SU-DHL-6 (cell line): ENCODE measurements at regions not wholly inside any gene's neighbourhood (a gene's known extent, or its start where the extent isn't known, plus 50 kb on each side); places are given as distances from the start of the nearest gene placed in this dataset.
"Not testable (repeated sequence)": the region's sequence is repeated elsewhere in the genome, so short reads cannot be mapped to it uniquely, and the experiment has no call there.

ENCODE experiments used
- H2AFZ ChIP-seq: fragments of 200-600 bp; sonication (generic); 2 replicates; pipeline ENCODE4 v1.6.1; 2014; ENCODE audit warnings: low read depth, mild to moderate bottlenecking, moderate library complexity, mixed read lengths, antibody characterized with exemption, low read length; ENCODE audit not compliant: severe bottlenecking
- H3F3A ChIP-seq: fragments of 200-600 bp; shearing (Covaris generic); 2 replicates; pipeline ENCODE4 v1.6.0; 2016; ENCODE audit warnings: antibody characterized with exemption, mild to moderate bottlenecking; ENCODE audit not compliant: insufficient read depth
- H3K27ac ChIP-seq: fragments of 200-600 bp; sonication (generic); 2 replicates; pipeline ENCODE4 v1.5.1; 2016; ENCODE audit warnings: low read depth, mild to moderate bottlenecking, low read length, moderate library complexity, mixed read lengths
- H3K27me3 ChIP-seq: fragments of 200-600 bp; sonication (generic), shearing (Covaris generic); 2 replicates; pipeline ENCODE4 v1.6.0; 2014; ENCODE audit warnings: mild to moderate bottlenecking, low read length
- H3K36me3 ChIP-seq: fragments of 200-600 bp; sonication (generic); 2 replicates; pipeline ENCODE4 v1.6.1; 2014; ENCODE audit warnings: mild to moderate bottlenecking, low read length, mixed read lengths
- H3K4me2 ChIP-seq: fragments of 300-600, 200-600 bp; shearing (Covaris generic), sonication (generic); 2 replicates; pipeline ENCODE4 v1.6.0; 2014; ENCODE audit warnings: low read length, low read depth, mild to moderate bottlenecking; ENCODE audit not compliant: poor library complexity, severe bottlenecking
- H3K4me3 ChIP-seq: fragments of 200-600 bp; sonication (generic); 2 replicates; pipeline ENCODE4 v1.5.1; 2014; ENCODE audit warnings: antibody characterized with exemption, low read length, mild to moderate bottlenecking, mixed read lengths; ENCODE audit not compliant: insufficient read depth, poor library complexity, severe bottlenecking
- H3K79me2 ChIP-seq: fragments of 200-600 bp; sonication (generic); 2 replicates; pipeline ENCODE4 v1.6.1; 2014; ENCODE audit warnings: mild to moderate bottlenecking, low read length, moderate library complexity; ENCODE audit not compliant: insufficient read depth
- H3K9ac ChIP-seq: fragments of 200-600 bp; sonication (generic); 2 replicates; pipeline ENCODE4 v1.7.0; 2014; ENCODE audit warnings: mild to moderate bottlenecking, low read length
- H3K9me2 ChIP-seq: fragments of 200-600 bp; sonication (generic); replicated peaks from 2 replicates; pipeline ENCODE4 v1.6.1; 2014; ENCODE audit warnings: low read length; ENCODE audit not compliant: insufficient read depth
- H3K9me3 ChIP-seq: fragments of 200-600 bp; sonication (generic); 2 replicates; pipeline ENCODE4 v1.6.1; 2014; ENCODE audit warnings: low read length, mixed read lengths; ENCODE audit not compliant: insufficient read depth
- H4K20me1 ChIP-seq: fragments of 200-600 bp; sonication (generic); 2 replicates; pipeline ENCODE4 v1.6.1; 2014; ENCODE audit warnings: low read depth, mild to moderate bottlenecking, antibody characterized with exemption, low read length, moderate library complexity, mixed read lengths
- EZH2phosphoT487 ChIP-seq: fragments of 200-600 bp; sonication (generic), shearing (Covaris generic); conservative IDR thresholded peaks from 2 replicates; pipeline ENCODE4 v1.6.1; 2018; ENCODE audit warnings: mild to moderate bottlenecking, antibody characterized with exemption, low read length, moderate library complexity, mixed read lengths
- TF ChIP-seq, protein P1 (sequence below): fragments of 200-600 bp; sonication (generic); IDR thresholded peaks from one replicate; pipeline ENCODE4 v1.5.1; 2017; ENCODE audit warnings: antibody characterized with exemption, mild to moderate bottlenecking, low read length, moderate library complexity; ENCODE audit not compliant: insufficient read depth, poor library complexity, severe bottlenecking

DNA sequence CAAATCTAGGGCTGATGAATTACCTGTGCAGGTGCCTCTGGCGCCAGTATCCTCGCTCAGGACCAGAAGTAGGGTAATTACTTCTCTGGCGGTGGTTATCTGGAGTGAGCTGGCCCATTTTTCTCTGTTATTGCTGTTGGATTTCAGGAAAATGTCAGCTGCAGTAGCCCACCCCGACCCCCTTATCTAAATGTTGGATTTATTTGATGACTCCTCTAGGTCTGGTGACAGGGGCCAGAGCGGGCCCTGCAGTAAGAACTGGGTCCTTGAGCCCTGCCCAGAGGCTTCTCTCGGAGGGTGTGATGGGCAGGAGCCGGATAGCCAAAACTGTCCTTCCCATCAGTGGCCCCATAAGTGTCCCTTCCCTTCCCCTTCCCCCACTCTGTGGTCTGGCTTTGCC is 384.3 kb downstream of the PTPRU start:
- H3K9me2 ChIP-seq = no peaks in the 10 kb centered on the region
- no peak overlapping the region for H3K9ac ChIP-seq
- no peaks in the 10 kb centered on the region for H3K79me2 ChIP-seq
- H3K4me3 ChIP-seq = no peak overlapping the region
- no peaks in the 10 kb centered on the region for H3K9me3 ChIP-seq
- TF ChIP-seq EZH2phosphoT487 = no peak
- TF ChIP-seq, protein P1, sequence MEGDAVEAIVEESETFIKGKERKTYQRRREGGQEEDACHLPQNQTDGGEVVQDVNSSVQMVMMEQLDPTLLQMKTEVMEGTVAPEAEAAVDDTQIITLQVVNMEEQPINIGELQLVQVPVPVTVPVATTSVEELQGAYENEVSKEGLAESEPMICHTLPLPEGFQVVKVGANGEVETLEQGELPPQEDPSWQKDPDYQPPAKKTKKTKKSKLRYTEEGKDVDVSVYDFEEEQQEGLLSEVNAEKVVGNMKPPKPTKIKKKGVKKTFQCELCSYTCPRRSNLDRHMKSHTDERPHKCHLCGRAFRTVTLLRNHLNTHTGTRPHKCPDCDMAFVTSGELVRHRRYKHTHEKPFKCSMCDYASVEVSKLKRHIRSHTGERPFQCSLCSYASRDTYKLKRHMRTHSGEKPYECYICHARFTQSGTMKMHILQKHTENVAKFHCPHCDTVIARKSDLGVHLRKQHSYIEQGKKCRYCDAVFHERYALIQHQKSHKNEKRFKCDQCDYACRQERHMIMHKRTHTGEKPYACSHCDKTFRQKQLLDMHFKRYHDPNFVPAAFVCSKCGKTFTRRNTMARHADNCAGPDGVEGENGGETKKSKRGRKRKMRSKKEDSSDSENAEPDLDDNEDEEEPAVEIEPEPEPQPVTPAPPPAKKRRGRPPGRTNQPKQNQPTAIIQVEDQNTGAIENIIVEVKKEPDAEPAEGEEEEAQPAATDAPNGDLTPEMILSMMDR = no peak
- no peaks in the 10 kb centered on the region for H3K36me3 ChIP-seq
- H2AFZ ChIP-seq = no peak overlapping the region
- H3K27me3 ChIP-seq = no peaks in the 10 kb centered on the region
- H3K27ac ChIP-seq = no peak overlapping the region
- no peaks in the 10 kb centered on the region for H3F3A ChIP-seq
- H4K20me1 ChIP-seq = no peaks in the 10 kb centered on the region
- H3K4me2 ChIP-seq = no peak overlapping the region

DNA sequence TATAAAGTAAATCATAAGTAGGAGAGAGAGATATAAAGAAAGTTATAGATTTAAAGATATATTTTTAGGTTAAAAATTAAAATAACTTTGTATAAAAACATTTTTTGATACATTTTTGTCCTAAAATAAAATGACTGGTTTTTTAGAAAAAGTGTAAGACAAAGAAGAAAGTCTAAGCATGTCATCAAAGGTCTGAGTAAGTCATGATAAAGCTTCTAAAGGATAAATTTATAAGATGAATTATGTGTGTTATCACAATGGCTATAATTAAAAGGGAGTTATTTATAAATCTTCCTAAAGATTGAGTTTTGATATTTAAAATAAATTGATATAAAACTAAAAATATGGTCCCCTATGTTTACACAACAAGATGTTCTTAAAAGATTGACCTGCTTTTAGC is 370.9 kb downstream of the PTPRU start:
- H3F3A ChIP-seq = no peaks in the 10 kb centered on the region
- H3K79me2 ChIP-seq = no peaks in the 10 kb centered on the region
- no peak overlapping the region for H3K4me2 ChIP-seq
- no peaks in the 10 kb centered on the region for H3K9me2 ChIP-seq
- H4K20me1 ChIP-seq = no peaks in the 10 kb centered on the region
- peaks cover 11% of the 10 kb centered on the region for H3K9me3 ChIP-seq
- H3K4me3 ChIP-seq = no peak overlapping the region
- no peak overlapping the region for H2AFZ ChIP-seq
- H3K9ac ChIP-seq = no peak overlapping the region
- no peak overlapping the region for H3K27ac ChIP-seq
- no peaks in the 10 kb centered on the region for H3K27me3 ChIP-seq
- H3K36me3 ChIP-seq = peaks cover 6% of the 10 kb centered on the region; the same call in 1 of the 2 replicates
- no peak for TF ChIP-seq EZH2phosphoT487
- TF ChIP-seq, protein P1 = no peak

DNA sequence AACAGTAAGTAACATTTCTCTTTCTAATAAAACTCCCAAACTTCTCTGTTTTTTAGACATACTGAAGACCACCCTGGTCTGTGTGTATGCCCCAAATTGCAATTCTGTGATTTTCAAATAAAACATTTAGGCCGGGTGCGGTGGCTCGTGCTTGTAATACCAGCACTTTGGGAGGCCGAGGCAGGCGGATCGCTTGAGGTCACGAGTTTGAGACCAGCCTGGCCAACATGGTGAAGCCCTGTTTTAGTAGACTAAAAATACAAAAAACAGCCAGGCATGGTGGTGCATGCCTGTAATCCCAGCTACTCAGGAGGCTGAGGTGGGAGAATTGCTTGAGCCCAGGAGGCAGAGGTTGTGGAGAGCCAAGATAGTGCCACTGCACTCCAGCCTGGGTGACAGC is 368.5 kb downstream of the PTPRU start:
- H3K36me3 ChIP-seq, H3K4me2 ChIP-seq, H3K4me3 ChIP-seq, H2AFZ ChIP-seq, H3K27ac ChIP-seq, H4K20me1 ChIP-seq, H3K9ac ChIP-seq, H3F3A ChIP-seq, H3K27me3 ChIP-seq, H3K79me2 ChIP-seq, H3K9me2 ChIP-seq: not testable (repeated sequence)
- H3K9me3 ChIP-seq = peaks cover 11% of the 10 kb centered on the region

DNA sequence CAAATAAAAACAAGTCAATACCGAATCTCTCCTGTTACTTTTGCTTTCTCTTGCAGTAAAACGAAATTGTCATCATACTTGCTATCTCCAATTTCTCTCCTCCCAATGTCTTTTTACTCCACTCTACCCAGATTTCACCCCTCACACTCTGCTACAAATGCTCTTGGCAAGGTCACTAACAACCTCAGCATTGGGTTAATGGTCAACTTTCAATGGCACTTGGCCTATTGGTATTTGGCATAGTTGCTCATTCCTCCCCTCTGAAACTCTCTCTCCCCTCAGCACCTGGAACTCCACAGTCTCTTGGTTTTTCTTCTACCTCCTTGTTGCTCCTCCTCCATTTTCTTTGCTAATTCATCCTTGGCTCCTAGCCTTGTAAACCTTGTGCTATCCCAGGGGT is 367.3 kb downstream of the PTPRU start:
- Histone ChIP-seq H3K9ac (no peak overlapping the region), H2AFZ (no peak overlapping the region), H3K27ac (no peak overlapping the region), H3K9me2 (no peaks in the 10 kb centered on the region), H3K4me2 (no peak overlapping the region), H3K4me3 (no peak overlapping the region), H4K20me1 (no peaks in the 10 kb centered on the region), H3K9me3 (peaks cover 11% of the 10 kb centered on the region), H3F3A (no peaks in the 10 kb centered on the region), H3K27me3 (no peaks in the 10 kb centered on the region), H3K79me2 (no peaks in the 10 kb centered on the region), H3K36me3 (peaks cover 6% of the 10 kb centered on the region; the same call in 1 of the 2 replicates)
- no peak for TF ChIP-seq EZH2phosphoT487
- TF ChIP-seq, protein P1 = no peak
